Duodenal mucosa (tissue), 2 donors: ENCODE measurements at regions not wholly inside any gene's neighbourhood (a gene's known extent, or its start where the extent isn't known, plus 50 kb on each side); places are given as distances from the start of the nearest gene placed in this dataset.

ENCODE experiments used
- H3K27ac ChIP-seq: one replicate; pipeline ENCODE4 v1.7.0; 2013; ENCODE audit warnings: low read depth, low read length
- H3K27me3 ChIP-seq, 2 donors: one replicate each; pipeline ENCODE4 v1.7.0; 2013; ENCODE audit warnings: low read length in 2 of 2, control low read depth in 1 of 2; ENCODE audit not compliant: insufficient read depth in 2 of 2, control insufficient read depth in 1 of 2
- H3K36me3 ChIP-seq, 2 donors: one replicate each; pipeline ENCODE4 v1.7.0; 2013; ENCODE audit warnings: low read length in 2 of 2, control low read depth in 1 of 2; ENCODE audit not compliant: insufficient read depth in 2 of 2, control insufficient read depth in 1 of 2
- H3K4me1 ChIP-seq, 2 donors: one replicate each; pipeline ENCODE4 v1.7.0; 2013; ENCODE audit warnings: low read length in 2 of 2, control low read depth in 1 of 2; ENCODE audit not compliant: insufficient read depth in 2 of 2, control insufficient read depth in 1 of 2
- H3K4me3 ChIP-seq, 2 donors: one replicate each; pipeline ENCODE4 v1.7.0; 2013; ENCODE audit warnings: low read length in 2 of 2, low read depth in 1 of 2
- H3K9ac ChIP-seq, 2 donors: one replicate each; pipeline ENCODE4 v1.7.0; 2013; ENCODE audit warnings: low read length in 2 of 2, low read depth in 1 of 2
- H3K9me3 ChIP-seq, 2 donors: one replicate each; pipeline ENCODE4 v1.7.0; 2013; ENCODE audit warnings: low read length in 2 of 2, control low read depth in 1 of 2; ENCODE audit not compliant: control insufficient read depth in 1 of 2

- Histone ChIP-seq H3K27me3 (no peaks in the 10 kb centered on the region), H3K36me3 (no peaks in the 10 kb centered on the region), H3K9me3 (peaks cover 4 to 10% of the 10 kb centered on the region in 2 donors), H3K4me3 (no peak overlapping the region), H3K9ac (no peak overlapping the region), H3K4me1 (no peaks in the 10 kb centered on the region), H3K27ac (no peak overlapping the region)
Measured at GRCh38 chr20:56995149-56995548, 271.3 kb downstream of the BMP7 start.

GRCh38 chr20:56995635-56996075, 270.8 kb downstream of the BMP7 start:
- Histone ChIP-seq H3K4me1 (no peaks in the 10 kb centered on the region), H3K27ac (no peak overlapping the region), H3K27me3 (no peaks in the 10 kb centered on the region), H3K4me3 (no peak overlapping the region), H3K9ac (no peak overlapping the region), H3K36me3 (no peaks in the 10 kb centered on the region), H3K9me3 (peaks cover 4 to 10% of the 10 kb centered on the region in 2 donors)

GRCh38 chr20:56996533-56996932, 269.9 kb downstream of the BMP7 start:
- H3K9me3 ChIP-seq, result peaks cover 4 to 10% of the 10 kb centered on the region in 2 donors
- no peaks in the 10 kb centered on the region for H3K4me1 ChIP-seq
- H3K27ac ChIP-seq, result no peak overlapping the region
- no peak overlapping the region for H3K9ac ChIP-seq
- H3K27me3 ChIP-seq, result no peaks in the 10 kb centered on the region
- H3K36me3 ChIP-seq, result no peaks in the 10 kb centered on the region
- H3K4me3 ChIP-seq, result no peak overlapping the region

GRCh38 chr20:56998438-56998837, 268.0 kb downstream of the BMP7 start:
- Histone ChIP-seq H3K4me1 (no peaks in the 10 kb centered on the region), H3K36me3 (no peaks in the 10 kb centered on the region), H3K4me3 (no peak overlapping the region), H3K9ac (no peak overlapping the region), H3K27me3 (no peaks in the 10 kb centered on the region), H3K9me3 (peaks cover 4 to 10% of the 10 kb centered on the region in 2 donors), H3K27ac (no peak overlapping the region)

GRCh38 chr20:57000441-57000968, 265.9 kb downstream of the BMP7 start:
- H3K27me3 ChIP-seq, result no peaks in the 10 kb centered on the region
- no peaks in the 10 kb centered on the region for H3K4me1 ChIP-seq
- H3K9me3 ChIP-seq, result peaks cover 4 to 10% of the 10 kb centered on the region in 2 donors
- no peak overlapping the region for H3K9ac ChIP-seq
- no peaks in the 10 kb centered on the region for H3K36me3 ChIP-seq
- no peak overlapping the region for H3K27ac ChIP-seq
- no peak overlapping the region for H3K4me3 ChIP-seq

- H3K9ac ChIP-seq, result no peak overlapping the region
- H3K27ac ChIP-seq, result no peak overlapping the region
- H3K36me3 ChIP-seq, result no peaks in the 10 kb centered on the region
- H3K4me3 ChIP-seq, result no peak overlapping the region
- H3K27me3 ChIP-seq, result no peaks in the 10 kb centered on the region
- H3K9me3 ChIP-seq, result peaks cover 4 to 10% of the 10 kb centered on the region in 2 donors
- H3K4me1 ChIP-seq, result no peaks in the 10 kb centered on the region
Measured at GRCh38 chr20:57001126-57001767, 265.2 kb downstream of the BMP7 start.

- H3K9me3 ChIP-seq, result peaks cover 4 to 10% of the 10 kb centered on the region in 2 donors
- no peak overlapping the region for H3K9ac ChIP-seq
- no peak overlapping the region for H3K4me3 ChIP-seq
- H3K27me3 ChIP-seq, result no peaks in the 10 kb centered on the region
- no peaks in the 10 kb centered on the region for H3K36me3 ChIP-seq
- H3K27ac ChIP-seq, result no peak overlapping the region
- no peaks in the 10 kb centered on the region for H3K4me1 ChIP-seq
Measured at GRCh38 chr20:57002066-57002570, 264.3 kb downstream of the BMP7 start.

- H3K9ac ChIP-seq, result no peak overlapping the region
- H3K9me3 ChIP-seq, result peaks cover 4 to 10% of the 10 kb centered on the region in 2 donors
- H3K27ac ChIP-seq, result no peak overlapping the region
- H3K4me1 ChIP-seq, result no peaks in the 10 kb centered on the region
- H3K36me3 ChIP-seq, result no peaks in the 10 kb centered on the region
- H3K4me3 ChIP-seq, result no peak overlapping the region
- H3K27me3 ChIP-seq, result no peaks in the 10 kb centered on the region
Measured at GRCh38 chr20:57003012-57003411, 263.4 kb downstream of the BMP7 start.

- no peak overlapping the region for H3K27ac ChIP-seq
- H3K4me3 ChIP-seq, result no peak overlapping the region
- H3K27me3 ChIP-seq, result no peaks in the 10 kb centered on the region
- no peak overlapping the region for H3K9ac ChIP-seq
- no peaks in the 10 kb centered on the region for H3K4me1 ChIP-seq
- no peaks in the 10 kb centered on the region for H3K9me3 ChIP-seq
- no peaks in the 10 kb centered on the region for H3K36me3 ChIP-seq
Measured at GRCh38 chr20:57004416-57004815, 262.0 kb downstream of the BMP7 start.

GRCh38 chr20:57004951-57005933, 261.2 kb downstream of the BMP7 start:
- no peak overlapping the region for H3K27ac ChIP-seq

More at GRCh38 chr20:57004951-57005933, 261.2 kb downstream of the BMP7 start:
- no peaks in the 10 kb centered on the region for H3K27me3 ChIP-seq
- H3K9me3 ChIP-seq, result no peaks in the 10 kb centered on the region
- H3K4me3 ChIP-seq, result no peak overlapping the region
- no peaks in the 10 kb centered on the region for H3K36me3 ChIP-seq
- no peak overlapping the region for H3K9ac ChIP-seq
- H3K4me1 ChIP-seq, result no peaks in the 10 kb centered on the region
